GM18505 (cell line): ENCODE measurements at regions not wholly inside any gene's neighbourhood (a gene's known extent, or its start where the extent isn't known, plus 50 kb on each side); places are given as distances from the start of the nearest gene placed in this dataset.
"Not testable (repeated sequence)": the region's sequence is repeated elsewhere in the genome, so short reads cannot be mapped to it uniquely, and the experiment has no call there.

Source experiments
- ATAC-seq: cut with Tn5 transposase; IDR thresholded peaks from one replicate; pipeline ENCODE4 v1.9.1; 2021; ENCODE audit not compliant: unreplicated experiment
- POLR2A ChIP-seq: IDR thresholded peaks from 4 replicates; pipeline ENCODE4 v1.6.1; 2011; ENCODE audit warnings: borderline replicate concordance; ENCODE audit not compliant: insufficient read depth, insufficient read length; ENCODE audit errors: extremely low read depth

DNA sequence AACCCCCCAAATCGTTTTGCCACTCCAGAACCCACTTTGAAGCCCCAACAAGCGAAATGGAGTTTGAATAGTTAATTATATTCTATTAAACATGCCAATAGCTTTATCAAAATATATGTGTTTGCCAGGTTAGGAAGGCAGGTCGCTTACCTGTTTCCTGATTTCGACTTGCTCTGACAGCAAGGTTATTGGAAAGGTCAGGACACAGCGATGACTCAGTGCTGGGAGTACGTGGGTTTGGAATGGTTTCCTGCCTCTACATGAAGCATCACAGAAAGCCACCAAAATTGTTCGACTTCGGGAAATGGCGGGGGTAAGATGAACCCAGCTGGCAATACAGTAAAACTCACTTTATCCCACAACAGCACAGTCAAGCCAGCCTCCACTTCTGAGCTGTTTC, 135.6 kb upstream of the ABI3BP start:
- TF ChIP-seq POLR2A: no peak
- no peak for ATAC-seq

DNA sequence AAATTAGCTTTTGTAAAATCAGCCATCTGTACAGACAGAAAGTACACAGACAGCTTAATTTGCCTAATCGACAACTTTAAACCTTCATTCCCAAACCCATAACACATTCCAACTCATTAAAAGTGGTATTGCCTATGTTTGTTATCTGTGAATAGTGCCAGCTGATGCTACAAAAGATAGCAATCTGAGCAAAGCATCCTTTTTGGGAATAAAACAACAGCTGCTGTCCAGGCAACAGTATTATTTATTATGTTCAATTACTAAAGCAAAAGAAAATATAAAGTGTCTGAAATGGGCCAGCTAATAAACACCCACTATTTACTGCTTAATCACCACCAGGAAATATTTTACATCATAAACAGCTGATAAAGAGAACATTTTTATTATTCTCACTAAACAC, 134.8 kb upstream of the ABI3BP start:
- no peak for TF ChIP-seq POLR2A
- ATAC-seq: no peak

DNA sequence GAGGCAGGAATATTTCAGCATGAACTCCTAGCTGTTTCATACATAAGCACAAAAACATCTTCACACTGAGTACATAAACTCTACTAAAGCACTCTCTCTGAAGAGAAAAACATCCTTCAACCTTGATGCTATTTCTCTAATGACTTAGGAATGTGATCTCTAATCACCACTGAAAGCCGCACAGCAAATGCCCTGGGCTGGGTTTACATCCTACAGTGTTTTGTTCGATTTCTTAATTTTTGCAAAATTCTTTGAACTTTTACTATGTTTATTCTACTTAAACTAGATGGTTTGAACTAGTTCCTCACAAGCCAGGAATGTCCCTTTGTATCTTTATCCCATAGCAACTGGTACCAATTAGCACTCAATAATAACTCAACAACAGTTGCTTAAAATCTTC, 130.9 kb upstream of the ABI3BP start:
- no peak for ATAC-seq
- TF ChIP-seq POLR2A: no peak

- no peak for ATAC-seq
- no peak for TF ChIP-seq POLR2A
Measured at GRCh38 chr3:101123081-101123480, 129.9 kb upstream of the ABI3BP start.

GRCh38 chr3:101122681-101123080, 129.5 kb upstream of the ABI3BP start:
- no peak for ATAC-seq
- no peak for TF ChIP-seq POLR2A

- no peak for ATAC-seq
- no peak for TF ChIP-seq POLR2A
Measured at GRCh38 chr3:101120039-101120438, 126.8 kb upstream of the ABI3BP start.

GRCh38 chr3:101119535-101119934, 126.3 kb upstream of the ABI3BP start:
- no peak for ATAC-seq

DNA sequence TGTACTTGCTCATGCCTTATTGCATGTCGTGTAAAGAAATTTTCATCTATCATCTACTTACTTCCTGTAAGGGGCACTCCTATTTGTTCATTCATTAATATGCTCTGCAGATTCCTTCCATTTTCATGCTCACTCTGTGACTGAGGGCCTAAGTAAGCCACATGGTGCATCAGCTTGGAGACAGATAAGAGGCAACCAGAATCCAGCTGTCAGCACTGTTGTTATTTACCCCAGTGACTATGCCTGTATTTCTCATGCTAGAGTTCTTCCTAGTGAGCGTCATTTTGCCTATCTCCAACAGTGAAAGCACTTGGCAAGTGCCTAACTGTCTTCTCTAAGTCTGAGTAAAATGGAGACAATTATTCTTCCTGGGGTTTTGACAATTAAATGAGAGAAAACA, 124.8 kb upstream of the ABI3BP start:
- TF ChIP-seq POLR2A: no peak

More at GRCh38 chr3:101119535-101119934, 126.3 kb upstream of the ABI3BP start:
- no peak for TF ChIP-seq POLR2A

GRCh38 chr3:101117465-101117864, 124.2 kb upstream of the ABI3BP start:
- ATAC-seq: no peak
- no peak for TF ChIP-seq POLR2A

More for the DNA sequence above, 124.8 kb upstream of the ABI3BP start:
- no peak for ATAC-seq

DNA sequence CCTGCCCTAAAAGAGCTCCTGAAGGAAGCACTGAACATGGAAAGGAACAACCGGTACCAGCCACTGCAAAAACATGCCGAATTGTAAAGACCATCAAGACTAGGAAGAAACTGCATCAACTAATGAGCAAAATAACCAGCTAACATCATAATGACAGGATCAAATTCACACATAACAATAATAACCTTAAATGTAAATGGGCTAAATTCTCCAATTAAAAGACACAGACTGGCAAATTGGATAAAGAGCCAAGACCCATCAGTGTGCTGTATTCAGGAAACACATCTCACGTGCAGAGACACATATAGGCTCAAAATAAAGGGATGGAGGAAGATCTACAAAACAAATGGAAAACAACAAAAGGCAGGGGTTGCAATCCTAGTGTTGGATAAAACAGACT, 117.1 kb upstream of the ABI3BP start:
- not testable (repeated sequence) for ATAC-seq

GRCh38 chr3:101104321-101104720, 111.1 kb upstream of the ABI3BP start:
- no peak for TF ChIP-seq POLR2A
- ATAC-seq: no peak

DNA sequence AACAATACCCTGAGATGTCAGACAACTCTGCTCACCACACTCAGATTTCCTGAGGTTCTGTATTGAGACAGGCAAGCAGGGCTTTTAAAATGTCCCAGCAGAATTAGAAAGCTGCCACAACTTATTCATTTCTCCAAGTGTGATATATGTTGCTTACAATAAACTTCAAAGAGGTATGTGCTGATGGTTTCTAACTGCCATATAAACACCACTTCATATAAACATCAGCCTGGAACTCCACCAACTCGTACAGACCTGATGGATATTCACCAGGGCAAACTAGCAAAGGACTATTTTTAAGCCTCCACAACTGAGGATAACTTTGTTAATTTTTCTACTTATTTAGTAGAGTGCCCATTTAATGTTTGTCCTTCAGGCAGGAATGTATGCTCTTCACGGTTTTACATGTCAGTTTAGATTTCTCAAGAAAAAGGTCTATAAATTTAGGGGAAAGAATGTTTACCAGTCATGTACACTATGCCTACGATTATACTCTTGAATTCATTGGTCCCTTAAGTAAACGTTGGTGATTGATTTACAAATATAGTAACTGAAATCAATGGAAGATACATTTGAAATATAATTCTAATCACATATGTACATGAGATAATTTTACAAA, 109.6 kb upstream of the ABI3BP start:
- no peak for TF ChIP-seq POLR2A
- no peak for ATAC-seq

GRCh38 chr3:101100361-101101009, 107.3 kb upstream of the ABI3BP start:
- no peak for TF ChIP-seq POLR2A
- no peak for ATAC-seq

- ATAC-seq: no peak
- TF ChIP-seq POLR2A: no peak
Measured at GRCh38 chr3:101099791-101100190, 106.6 kb upstream of the ABI3BP start.
